Right cardiac atrium (tissue), 5 donors: ENCODE measurements at regions not wholly inside any gene's neighbourhood (a gene's known extent, or its start where the extent isn't known, plus 50 kb on each side); places are given as distances from the start of the nearest gene placed in this dataset.

ENCODE experiments used
- ATAC-seq, 2 donors: fragments of 200-7000 bp; cut with Tn5 transposase; one replicate each; pipeline versions ENCODE4 v1.8.0 to v1.9.1; 2020; ENCODE audit warnings: moderate library complexity in 2 of 2, mild to moderate bottlenecking in 1 of 2
- DNase-seq, 3 donors: peaks; one replicate each; pipeline ENCODE4 v3.0.0-alpha.2; 2020
- H3K27ac ChIP-seq: one replicate; pipeline ENCODE4 v1.5.1; 2013; ENCODE audit warnings: mild to moderate bottlenecking, low read length, control low read depth, moderate library complexity
- H3K27me3 ChIP-seq: one replicate; pipeline ENCODE4 v1.6.1; 2013; ENCODE audit not compliant: control insufficient read depth, insufficient read depth
- H3K4me1 ChIP-seq: one replicate; pipeline ENCODE4 v1.6.1; 2013; ENCODE audit warnings: low read length; ENCODE audit not compliant: control insufficient read depth, insufficient read depth
- H3K4me3 ChIP-seq: one replicate; pipeline ENCODE4 v1.5.1; 2013; ENCODE audit warnings: low read length, control low read depth
- H3K9me3 ChIP-seq: one replicate; pipeline ENCODE4 v1.6.1; 2013; ENCODE audit warnings: low read length; ENCODE audit not compliant: control insufficient read depth
- WGBS: extraction: QIAGEN DNeasy Blood & Tissue Kit; methylation state at CpG from one replicate; pipeline ENCODE4 v1.1.7; 2013; 5-methylcytosine and 5-hydroxymethylcytosine counted together
- intact Hi-C, 4 donors: fragments of 100-400 bp; cut with DNase I; formaldehyde crosslinking; loops; one replicate each; pipeline versions ENCODE4 v1.11.0 to v1.14.0; 2022 to 2023
- donor health status: healthy with polysubstance abuse.
- donor health status: DM: no; HTN: yes; CAD: no.
- donor health status: DM: no; HTN: no; CAD: no.
- donor health status: DM: no; HTN: yes; CAD: no; lungs with severe emphysema.
- donor health status: DM: yes; HTN: yes; CAD: no.

DNA sequence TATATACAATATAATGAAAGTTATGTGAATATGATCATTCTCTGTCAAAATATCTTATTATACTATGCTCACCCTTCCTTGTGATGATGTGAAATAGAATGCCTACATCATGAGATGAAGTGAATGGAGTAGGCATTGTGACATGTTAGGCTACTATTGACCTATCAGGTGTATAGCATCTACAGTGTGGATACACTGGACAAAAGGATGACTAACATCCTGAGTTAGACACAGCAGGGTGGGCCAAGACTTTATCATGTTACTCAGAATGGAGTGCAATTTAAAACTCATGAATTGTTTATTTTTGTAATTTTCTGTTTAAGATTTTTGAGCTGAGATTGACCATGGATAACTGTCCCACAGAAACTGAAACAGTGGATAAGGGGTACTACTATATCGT is 53.4 kb upstream of the NAV3 start:
- H3K27me3 ChIP-seq: no peaks in the 10 kb centered on the region
- no peaks in the 10 kb centered on the region for H3K9me3 ChIP-seq
- 93% methylated on average over 1 of the region's 1 CpG for WGBS
- intact Hi-C loops: no loop called here
- ATAC-seq: no peak
- H3K27ac ChIP-seq: no peak overlapping the region
- no peaks in the 10 kb centered on the region for H3K4me1 ChIP-seq
- no peak for DNase-seq
- H3K4me3 ChIP-seq: no peak overlapping the region

DNA sequence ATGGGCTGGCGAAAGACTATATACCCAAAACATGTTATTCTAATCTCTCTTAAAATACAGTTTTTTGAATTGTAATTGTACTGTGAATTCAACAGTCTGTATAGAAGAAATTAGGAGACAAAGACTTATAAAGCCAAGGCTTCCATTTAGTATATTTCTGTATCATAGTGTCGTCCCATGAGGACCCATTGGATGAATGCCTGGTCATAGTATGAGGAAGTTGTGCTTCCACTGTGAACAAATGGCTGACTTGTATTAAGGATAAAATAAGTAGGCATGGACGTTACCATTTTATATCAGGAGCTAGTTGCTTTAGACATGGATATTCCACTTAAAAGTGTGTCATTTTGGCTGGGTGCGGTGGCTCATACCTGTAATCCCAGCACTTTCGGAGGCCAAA is 55.9 kb upstream of the NAV3 start:
- Histone ChIP-seq H3K27me3 (no peaks in the 10 kb centered on the region), H3K4me1 (no peaks in the 10 kb centered on the region), H3K4me3 (no peak overlapping the region), H3K27ac (no peak overlapping the region), H3K9me3 (no peaks in the 10 kb centered on the region)
- ATAC-seq: no peak
- DNase-seq: no peak
- 78% methylated on average over 5 of the region's 5 CpGs for WGBS
- intact Hi-C loops: no loop called here

DNA sequence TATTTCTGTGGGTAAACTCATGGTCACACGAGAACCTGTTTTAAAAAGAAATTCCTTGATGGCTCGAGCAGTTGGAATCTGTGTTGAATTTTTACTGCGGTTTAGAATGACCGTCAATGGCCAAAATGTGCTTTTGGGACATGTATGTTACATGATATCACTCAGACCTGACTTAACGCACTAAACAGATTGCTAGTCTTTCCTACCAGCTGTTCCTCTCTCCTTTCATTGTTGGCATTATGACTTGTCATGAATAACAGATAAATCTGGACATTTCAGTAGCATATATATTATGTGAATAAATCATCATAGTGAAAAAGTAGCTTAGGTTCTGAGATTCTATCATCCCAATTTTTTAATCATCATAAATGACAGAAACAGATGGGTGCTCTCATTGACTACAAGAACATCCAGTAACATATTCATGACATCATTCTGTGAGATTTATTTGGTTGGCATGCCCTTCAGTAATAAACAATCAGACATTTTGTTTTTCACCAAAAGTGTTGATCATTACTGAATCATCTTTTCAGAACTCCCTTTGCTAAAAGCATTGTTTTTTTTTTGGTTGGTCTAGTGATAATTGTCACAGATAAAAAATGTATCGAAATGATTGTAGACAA is 57.9 kb upstream of the NAV3 start:
- Histone ChIP-seq H3K4me3 (no peak overlapping the region), H3K9me3 (no peaks in the 10 kb centered on the region), H3K4me1 (no peaks in the 10 kb centered on the region), H3K27ac (no peak overlapping the region), H3K27me3 (no peaks in the 10 kb centered on the region)
- intact Hi-C loops: no loop called here
- 92% methylated on average over 6 of the region's 6 CpGs for WGBS
- ATAC-seq: no peak
- no peak for DNase-seq

DNA sequence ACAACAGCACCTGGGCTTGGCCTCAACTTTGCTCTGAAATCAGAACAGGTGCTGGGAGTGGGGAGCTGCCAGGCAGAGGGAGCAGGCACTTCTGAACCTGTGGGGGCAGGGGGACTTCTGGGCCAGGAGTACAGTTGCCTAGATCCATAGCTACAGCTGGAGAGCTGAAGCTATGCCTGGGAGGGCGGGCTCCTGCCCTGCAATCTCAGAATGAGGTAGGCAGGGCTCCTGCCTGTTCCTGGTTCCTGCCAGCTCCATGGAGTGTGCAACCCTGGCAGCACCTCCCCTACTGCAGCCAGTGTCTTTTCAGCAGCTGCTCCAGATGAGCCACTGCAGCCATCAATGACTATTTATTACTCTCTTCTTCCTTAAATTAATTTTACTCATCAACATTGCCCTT is 62.1 kb upstream of the NAV3 start:
- Histone ChIP-seq H3K4me1 (peaks cover 2% of the 10 kb centered on the region), H3K27ac (no peak overlapping the region), H3K9me3 (no peaks in the 10 kb centered on the region), H3K4me3 (no peak overlapping the region), H3K27me3 (no peaks in the 10 kb centered on the region)
- peak in 1 of 3 donors; percentile 15 for DNase-seq
- 87% methylated on average over 1 of the region's 1 CpG for WGBS
- intact Hi-C loops: no loop called here
- ATAC-seq: no peak

DNA sequence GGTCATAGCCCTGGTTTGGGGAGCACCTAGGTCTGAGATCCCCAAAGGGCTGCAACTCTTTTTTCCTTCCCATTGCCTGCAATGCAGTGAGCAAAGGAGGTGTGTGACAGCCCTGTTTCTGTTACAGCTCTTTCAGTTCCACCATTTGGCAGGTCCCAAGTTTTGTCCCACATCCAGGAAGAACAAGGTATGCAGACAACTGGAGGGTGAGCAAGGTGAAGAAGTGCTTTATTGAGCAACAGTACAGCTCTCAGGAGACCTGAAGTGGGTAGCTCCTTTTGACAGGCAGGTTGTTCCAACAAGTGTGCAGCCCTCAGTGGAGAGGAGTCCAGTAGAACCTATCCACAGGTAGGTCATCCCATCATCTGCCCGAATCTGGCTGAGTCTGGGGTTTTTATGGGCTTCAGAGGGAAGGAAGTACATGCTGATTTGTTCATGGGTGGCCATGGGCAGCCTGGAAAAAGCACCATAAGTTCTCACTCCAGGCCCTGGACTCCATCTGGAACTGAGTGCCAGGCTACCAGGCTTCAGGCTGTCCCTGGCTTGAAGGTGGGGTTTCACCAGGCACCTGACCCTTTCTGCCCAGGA is 62.8 kb upstream of the NAV3 start:
- Histone ChIP-seq H3K27me3 (no peaks in the 10 kb centered on the region), H3K27ac (no peak overlapping the region), H3K4me1 (peaks cover 2% of the 10 kb centered on the region), H3K4me3 (no peak overlapping the region), H3K9me3 (no peaks in the 10 kb centered on the region)
- no peak for DNase-seq
- WGBS: 93% methylated on average over 1 of the region's 1 CpG
- intact Hi-C loops: no loop called here
- no peak for ATAC-seq

- H3K4me3 ChIP-seq: no peak overlapping the region
- H3K27ac ChIP-seq: no peak overlapping the region
- no peaks in the 10 kb centered on the region for H3K27me3 ChIP-seq
- DNase-seq: peak in 1 of 3 donors; percentile 28
- intact Hi-C loops: no loop called here
- no peaks in the 10 kb centered on the region for H3K9me3 ChIP-seq
- H3K4me1 ChIP-seq: peaks cover 2% of the 10 kb centered on the region
- WGBS: 98% methylated on average over 4 of the region's 4 CpGs
- ATAC-seq: no peak
These were observed 63.4 kb upstream of the NAV3 start for GRCh38 chr12:77767335-77767734.

DNA sequence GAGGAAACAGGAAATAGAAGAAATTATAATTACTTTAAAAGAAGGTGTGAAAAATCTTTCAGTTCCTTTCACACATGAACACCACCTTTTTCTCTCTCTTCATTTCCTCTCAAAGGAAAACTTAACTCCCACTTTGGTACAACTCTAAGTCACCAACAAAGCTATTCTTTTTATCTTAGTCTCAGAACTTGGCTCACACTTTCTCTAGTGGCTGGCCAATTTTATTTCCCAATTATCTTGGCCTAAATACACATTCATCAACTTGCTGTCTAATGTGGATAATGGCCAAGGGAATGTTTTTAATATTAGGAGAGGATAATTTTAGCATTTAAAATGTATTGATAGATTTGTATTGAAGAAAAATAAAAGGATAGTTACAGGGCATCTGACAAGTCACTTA is 64.5 kb upstream of the NAV3 start:
- Histone ChIP-seq H3K4me1 (peaks cover 2% of the 10 kb centered on the region), H3K27ac (no peak overlapping the region), H3K27me3 (no peaks in the 10 kb centered on the region), H3K4me3 (no peak overlapping the region), H3K9me3 (no peaks in the 10 kb centered on the region)
- DNase-seq: no peak
- intact Hi-C loops: no loop called here
- ATAC-seq: peak in 1 of 2 donors; percentile 52

- ATAC-seq (no peak), DNase-seq (no peak)
- Histone ChIP-seq H3K4me3 (no peak overlapping the region), H3K27me3 (no peaks in the 10 kb centered on the region), H3K27ac (no peak overlapping the region), H3K9me3 (no peaks in the 10 kb centered on the region), H3K4me1 (peaks cover 2% of the 10 kb centered on the region)
- WGBS: 97% methylated on average over 2 of the region's 2 CpGs
- intact Hi-C loops: no loop called here
These were observed 69.4 kb upstream of the NAV3 start for GRCh38 chr12:77761286-77761685.

DNA sequence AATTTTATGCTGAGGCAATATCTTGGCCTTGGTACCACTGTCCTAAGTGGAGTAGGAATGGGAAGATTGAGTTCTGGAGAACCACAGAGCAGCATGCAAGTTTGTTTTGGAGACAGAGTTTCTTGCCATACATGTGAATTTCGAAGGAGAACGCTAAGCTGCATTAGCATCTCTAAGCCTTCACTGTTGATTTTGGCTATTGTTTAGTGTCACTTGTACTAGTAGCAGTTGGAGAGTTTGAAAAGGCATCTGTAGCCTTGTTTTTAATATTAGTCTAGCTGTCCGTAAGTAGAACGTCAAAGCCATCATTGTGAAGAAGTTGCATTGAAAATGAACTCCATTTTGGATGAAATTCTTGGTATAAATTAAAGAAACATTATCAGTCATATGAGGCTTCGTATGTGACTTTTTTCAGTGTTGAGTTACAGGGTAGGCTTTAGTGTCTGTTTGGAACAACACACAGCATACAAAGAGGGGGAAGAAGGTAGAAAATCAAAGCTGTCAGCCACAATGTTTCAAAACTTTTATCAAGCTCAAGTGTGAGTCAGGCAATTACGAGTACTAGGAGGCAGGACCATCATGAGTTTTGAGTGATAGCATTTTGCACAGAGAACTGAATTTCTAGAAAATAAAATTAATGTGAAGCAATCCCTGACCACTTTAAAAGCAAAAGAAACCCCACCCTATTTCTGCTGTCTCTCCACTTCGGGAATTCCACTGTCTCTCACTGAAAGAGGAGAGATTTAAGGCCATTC is 70.2 kb upstream of the NAV3 start:
- H3K4me3 ChIP-seq: no peak overlapping the region
- H3K27me3 ChIP-seq: no peaks in the 10 kb centered on the region
- 44% methylated on average over 7 of the region's 7 CpGs for WGBS
- H3K27ac ChIP-seq: no peak overlapping the region
- intact Hi-C loops: no loop called here
- no peaks in the 10 kb centered on the region for H3K9me3 ChIP-seq
- H3K4me1 ChIP-seq: peaks cover 2% of the 10 kb centered on the region
- DNase-seq: no peak
- peak in 1 of 2 donors; percentile 32 for ATAC-seq

DNA sequence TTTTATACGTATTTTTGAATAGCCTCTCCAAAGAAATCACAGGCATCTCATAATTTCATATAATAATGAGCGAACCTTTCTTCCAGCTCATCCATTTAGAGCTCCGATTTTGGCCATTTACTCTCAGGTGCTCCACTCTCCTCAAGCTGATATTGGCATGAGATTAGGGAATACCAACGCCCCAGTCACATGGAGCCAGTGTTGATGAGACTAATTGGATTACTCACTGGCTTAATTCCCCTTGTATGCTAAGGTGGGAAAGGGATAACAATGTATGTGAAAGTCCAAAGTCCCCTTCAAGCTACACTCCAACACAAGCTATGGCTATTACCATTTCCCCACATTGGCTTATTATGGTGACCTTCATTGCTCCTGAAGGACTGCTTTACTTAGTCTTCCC is 76.6 kb upstream of the NAV3 start:
- no peak for ATAC-seq
- intact Hi-C loops: no loop called here
- Histone ChIP-seq H3K27me3 (no peaks in the 10 kb centered on the region), H3K4me3 (no peak overlapping the region), H3K27ac (no peak overlapping the region), H3K9me3 (no peaks in the 10 kb centered on the region), H3K4me1 (no peaks in the 10 kb centered on the region)
- 80% methylated on average over 4 of the region's 4 CpGs for WGBS
- DNase-seq: no peak

GRCh38 chr12:77751939-77752338 is 78.8 kb upstream of the NAV3 start:
- Histone ChIP-seq H3K27ac (no peak overlapping the region), H3K9me3 (no peaks in the 10 kb centered on the region), H3K27me3 (no peaks in the 10 kb centered on the region), H3K4me3 (no peak overlapping the region), H3K4me1 (no peaks in the 10 kb centered on the region)
- WGBS: 29% methylated on average over 2 of the region's 2 CpGs
- ATAC-seq (no peak), DNase-seq (no peak)
- intact Hi-C loops: no loop called here
